Fibroblast of lung (primary cell): ENCODE measurements at regions not wholly inside any gene's neighbourhood (a gene's known extent, or its start where the extent isn't known, plus 50 kb on each side); places are given as distances from the start of the nearest gene placed in this dataset.

Experiments used
- CTCF ChIP-seq, 2 donors: IDR thresholded peaks in 1 of 2; conservative IDR thresholded peaks in 1 of 2; 1 replicate in 1 of 2; 2 replicates in 1 of 2; pipeline ENCODE4 v1.5.1; 2011 to 2012; ENCODE audit warnings: low read length in 2 of 2, control low read depth in 1 of 2, inconsistent platforms in 1 of 2, low read depth in 1 of 2, mild to moderate bottlenecking in 1 of 2
- EZH2 ChIP-seq: IDR thresholded peaks from 2 replicates; pipeline ENCODE4 v1.5.1; 2012; ENCODE audit warnings: low read length, control low read depth, mild to moderate bottlenecking; ENCODE audit errors: missing control alignments

- no peak for TF ChIP-seq CTCF (conservative IDR thresholded peaks at IDR 0.05 in 1 of 2, IDR thresholded peaks at IDR 0.05 in 1 of 2; ENCODE audit: low read depth in 1 of 2, low read length in 2 of 2)
- no peak for TF ChIP-seq EZH2
Observed at GRCh38 chrX:66872771-66873170, 233.9 kb upstream of the EDA2R start.
